NT2/D1 (cell line): ENCODE measurements at regions not wholly inside any gene's neighbourhood (a gene's known extent, or its start where the extent isn't known, plus 50 kb on each side); places are given as distances from the start of the nearest gene placed in this dataset.
"Not testable (repeated sequence)": the region's sequence is repeated elsewhere in the genome, so short reads cannot be mapped to it uniquely, and the experiment has no call there.

Experiments used
- DNase-seq: peaks from one replicate; pipeline ENCODE4 v3.0.0-alpha.2; 2011; ENCODE audit warnings: low read depth, low spot score
- H3K27me3 ChIP-seq: 2 replicates; pipeline ENCODE4 v1.6.0; 2011; ENCODE audit warnings: mild to moderate bottlenecking; ENCODE audit not compliant: insufficient read length, insufficient read depth
- H3K36me3 ChIP-seq: 2 replicates; pipeline ENCODE4 v1.6.1; 2011; ENCODE audit warnings: mild to moderate bottlenecking, low read length, mixed read lengths; ENCODE audit not compliant: insufficient read depth, insufficient read length
- H3K4me1 ChIP-seq: 2 replicates; pipeline ENCODE4 v1.5.1; 2011; ENCODE audit not compliant: insufficient read depth, insufficient read length
- H3K4me3 ChIP-seq: 2 replicates; pipeline ENCODE4 v1.5.1; 2011; ENCODE audit warnings: low read depth; ENCODE audit not compliant: insufficient read length
- H3K9ac ChIP-seq: 2 replicates; pipeline ENCODE4 v1.6.0; 2011; ENCODE audit warnings: low read depth; ENCODE audit not compliant: insufficient read length
- H3K9me3 ChIP-seq: 2 replicates; pipeline ENCODE4 v1.5.1; 2011; ENCODE audit warnings: mild to moderate bottlenecking, low read length; ENCODE audit not compliant: insufficient read depth
- SUZ12 ChIP-seq: IDR thresholded peaks from 2 replicates; pipeline ENCODE4 v1.6.1; 2011; ENCODE audit not compliant: insufficient read length, insufficient read depth; ENCODE audit errors: extremely low read depth
- YY1 ChIP-seq: IDR thresholded peaks from 2 replicates; pipeline ENCODE4 v1.6.1; 2011; ENCODE audit not compliant: insufficient read length, insufficient read depth
- ZNF274 ChIP-seq: IDR thresholded peaks from 2 replicates; pipeline ENCODE4 v1.6.1; 2011; ENCODE audit warnings: mild to moderate bottlenecking, low read depth, low read length

DNA sequence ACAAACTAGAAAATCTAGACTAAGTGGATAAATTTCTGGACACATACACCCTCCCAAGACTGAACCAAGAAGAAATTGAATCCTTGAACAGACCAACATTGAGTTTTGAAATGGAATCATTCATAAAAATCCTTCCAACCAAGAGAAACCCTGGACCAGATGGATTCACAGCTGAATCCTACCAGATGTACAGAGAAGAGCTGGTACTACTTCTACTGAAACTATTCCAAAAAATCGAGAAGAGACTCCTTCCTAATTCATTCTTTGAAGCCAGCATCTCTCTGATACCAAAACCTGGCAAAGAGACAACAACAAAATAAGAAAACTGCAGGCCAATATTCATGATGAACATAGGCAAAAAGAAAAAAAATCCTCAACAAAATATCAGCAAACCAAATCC, 227.4 kb downstream of the RPAP3 start:
- Histone ChIP-seq H3K4me3 (no peak overlapping the region), H3K36me3 (no peaks in the 10 kb centered on the region), H3K4me1 (no peaks in the 10 kb centered on the region), H3K9ac (no peak overlapping the region), H3K27me3 (no peaks in the 10 kb centered on the region), H3K9me3 (peaks cover 16% of the 10 kb centered on the region; the same call in 1 of the 2 replicates)
- TF ChIP-seq ZNF274 (no peak), SUZ12 (no peak), YY1 (no peak)
- no peak for DNase-seq

GRCh38 chr12:47473091-47473490, 232.7 kb downstream of the RPAP3 start:
- Histone ChIP-seq H3K4me3 (no peak overlapping the region), H3K36me3 (no peaks in the 10 kb centered on the region), H3K27me3 (no peaks in the 10 kb centered on the region), H3K4me1 (no peaks in the 10 kb centered on the region), H3K9ac (no peak overlapping the region), H3K9me3 (peaks cover 16% of the 10 kb centered on the region; the same call in 1 of the 2 replicates)
- DNase-seq: no peak
- TF ChIP-seq SUZ12 (no peak), YY1 (no peak), ZNF274 (no peak)

DNA sequence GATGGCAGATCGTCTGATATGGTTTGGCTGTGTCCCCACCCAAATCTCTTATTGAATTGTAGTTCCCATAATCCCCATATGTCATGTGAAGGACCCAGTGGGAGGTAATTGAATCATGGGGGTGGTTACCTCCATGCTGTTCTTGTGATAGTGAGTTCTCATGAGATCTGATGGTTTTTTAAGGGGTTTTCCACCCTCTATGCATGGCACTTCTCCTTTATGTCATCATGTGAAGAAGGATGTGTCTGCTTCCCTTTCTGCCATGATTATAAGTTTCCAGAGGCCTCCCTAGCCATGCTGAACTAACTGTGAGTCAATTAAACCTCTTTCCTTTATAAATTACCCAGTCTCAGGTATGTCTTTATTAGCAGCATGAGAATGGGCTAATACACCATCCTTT, 235.5 kb downstream of the RPAP3 start:
- not testable (repeated sequence) for DNase-seq, H3K36me3 ChIP-seq, H3K9ac ChIP-seq, H3K4me1 ChIP-seq, H3K9me3 ChIP-seq, H3K27me3 ChIP-seq, H3K4me3 ChIP-seq

DNA sequence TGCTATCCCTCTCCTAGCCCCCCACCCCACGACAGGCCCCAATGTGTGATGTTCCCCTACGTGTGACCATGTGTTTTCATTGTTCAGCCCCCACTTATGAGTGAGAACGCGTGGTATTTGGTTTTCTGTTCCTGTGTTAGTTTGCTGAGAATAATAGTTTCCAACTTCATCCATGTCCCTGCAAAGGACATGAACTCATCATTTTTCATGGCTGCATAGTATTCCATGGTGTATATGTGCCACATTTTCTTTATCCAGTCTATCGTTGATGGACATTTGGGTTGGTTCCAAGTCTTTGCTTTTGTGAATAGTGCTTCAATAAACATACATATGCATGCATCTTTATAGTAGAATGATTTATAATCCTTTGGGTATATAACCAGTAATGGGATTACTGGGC, 241.9 kb downstream of the RPAP3 start:
- H3K36me3 ChIP-seq, H3K4me1 ChIP-seq, H3K27me3 ChIP-seq, H3K9ac ChIP-seq, H3K4me3 ChIP-seq, H3K9me3 ChIP-seq, DNase-seq: not testable (repeated sequence)

GRCh38 chr12:47458279-47458678, 247.6 kb downstream of the RPAP3 start:
- H3K9ac ChIP-seq: no peak overlapping the region
- H3K27me3 ChIP-seq: no peaks in the 10 kb centered on the region
- no peak for DNase-seq
- TF ChIP-seq ZNF274: no peak
- no peak for TF ChIP-seq SUZ12
- no peak for TF ChIP-seq YY1
- no peaks in the 10 kb centered on the region for H3K36me3 ChIP-seq
- peaks cover 20% of the 10 kb centered on the region for H3K9me3 ChIP-seq
- no peaks in the 10 kb centered on the region for H3K4me1 ChIP-seq
- no peak overlapping the region for H3K4me3 ChIP-seq

DNA sequence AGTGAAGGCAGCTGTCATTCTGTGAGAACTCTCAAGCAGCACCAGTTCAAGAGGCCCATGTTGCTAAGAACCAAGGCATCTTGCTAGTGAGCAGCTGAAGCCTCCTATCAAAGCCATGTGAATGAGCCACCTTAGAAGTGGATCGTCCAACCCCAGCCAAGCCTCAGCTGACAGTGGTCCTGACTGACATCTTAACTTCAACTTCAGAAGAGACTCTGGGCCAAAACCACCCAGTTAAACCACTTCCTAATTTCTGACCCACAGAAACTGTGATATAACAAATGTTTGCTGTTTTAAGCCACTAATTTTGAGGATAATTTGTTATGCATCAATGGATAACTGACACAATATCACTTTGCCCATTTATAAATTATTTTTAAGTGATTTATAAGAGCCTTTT, 256.0 kb downstream of the RPAP3 start:
- Histone ChIP-seq H3K36me3 (no peaks in the 10 kb centered on the region), H3K27me3 (no peaks in the 10 kb centered on the region), H3K9ac (no peak overlapping the region), H3K4me3 (no peak overlapping the region), H3K9me3 (no peaks in the 10 kb centered on the region), H3K4me1 (no peaks in the 10 kb centered on the region)
- TF ChIP-seq SUZ12 (no peak), ZNF274 (no peak), YY1 (no peak)
- no peak for DNase-seq

GRCh38 chr12:47442310-47442709, 263.5 kb downstream of the RPAP3 start:
- H3K9me3 ChIP-seq: peaks cover 24% of the 10 kb centered on the region
- no peak overlapping the region for H3K4me3 ChIP-seq
- H3K27me3 ChIP-seq: no peaks in the 10 kb centered on the region
- H3K9ac ChIP-seq: no peak overlapping the region
- TF ChIP-seq YY1: no peak
- no peaks in the 10 kb centered on the region for H3K36me3 ChIP-seq
- no peak for DNase-seq
- H3K4me1 ChIP-seq: no peaks in the 10 kb centered on the region

DNA sequence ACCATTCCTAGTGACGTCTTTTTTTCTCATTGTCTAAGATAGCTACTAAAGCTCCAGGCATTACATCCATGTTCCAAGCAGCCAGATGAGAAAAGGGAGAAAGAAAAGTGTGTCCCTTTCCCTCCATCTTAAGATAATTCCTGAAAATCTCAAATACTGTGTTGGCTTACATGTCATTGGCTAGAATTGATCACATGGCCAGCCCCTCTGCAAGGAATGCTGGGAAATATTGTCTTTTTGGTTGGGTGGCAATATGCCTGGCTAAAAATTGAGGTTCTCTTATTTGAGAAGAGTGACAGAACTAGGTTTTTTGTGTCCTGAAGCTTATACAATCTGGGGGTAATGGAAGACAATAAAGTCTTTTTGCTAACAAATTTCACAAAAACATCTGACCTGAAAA, 264.3 kb downstream of the RPAP3 start:
- H3K4me3 ChIP-seq: no peak overlapping the region
- no peak for DNase-seq
- no peaks in the 10 kb centered on the region for H3K27me3 ChIP-seq
- H3K4me1 ChIP-seq: no peaks in the 10 kb centered on the region
- peaks cover 24% of the 10 kb centered on the region for H3K9me3 ChIP-seq
- H3K9ac ChIP-seq: no peak overlapping the region
- no peaks in the 10 kb centered on the region for H3K36me3 ChIP-seq
- no peak for TF ChIP-seq SUZ12
- no peak for TF ChIP-seq YY1
- no peak for TF ChIP-seq ZNF274

- Histone ChIP-seq H3K9ac (no peak overlapping the region), H3K4me1 (no peaks in the 10 kb centered on the region), H3K36me3 (no peaks in the 10 kb centered on the region), H3K27me3 (no peaks in the 10 kb centered on the region), H3K4me3 (no peak overlapping the region), H3K9me3 (peaks cover 14% of the 10 kb centered on the region)
- TF ChIP-seq ZNF274 (no peak), YY1 (no peak), SUZ12 (no peak)
- no peak for DNase-seq
Observed at GRCh38 chr12:47438175-47438574, 267.7 kb downstream of the RPAP3 start.
